ENCODE measurements at regions not wholly inside any gene's neighbourhood (a gene's known extent, or its start where the extent isn't known, plus 50 kb on each side); places are given as distances from the start of the nearest gene placed in this dataset.

DNA sequence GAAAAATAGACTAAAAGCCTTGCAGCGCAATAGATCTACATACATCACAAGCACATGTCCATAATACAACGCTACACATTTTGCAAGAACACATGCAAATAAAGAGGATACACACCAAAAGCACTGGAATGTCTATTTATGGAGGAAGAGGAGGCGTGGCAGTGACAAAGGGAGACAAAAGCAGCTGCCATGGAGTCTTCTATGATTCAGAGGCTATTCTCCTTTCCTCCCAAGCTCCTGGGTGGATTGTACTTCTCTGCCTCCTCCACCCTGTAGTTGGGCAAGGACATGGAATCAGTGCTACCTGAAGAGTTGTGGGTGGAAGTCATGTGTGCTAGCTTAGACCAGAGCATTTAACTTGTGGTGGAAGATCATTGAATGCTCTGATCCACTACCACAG, 57.9 kb upstream of the ABHD2 start:
- TF ChIP-seq POLR2A (IDR thresholded peaks at IDR 0.05) = no peak
- TF ChIP-seq, protein P1, sequence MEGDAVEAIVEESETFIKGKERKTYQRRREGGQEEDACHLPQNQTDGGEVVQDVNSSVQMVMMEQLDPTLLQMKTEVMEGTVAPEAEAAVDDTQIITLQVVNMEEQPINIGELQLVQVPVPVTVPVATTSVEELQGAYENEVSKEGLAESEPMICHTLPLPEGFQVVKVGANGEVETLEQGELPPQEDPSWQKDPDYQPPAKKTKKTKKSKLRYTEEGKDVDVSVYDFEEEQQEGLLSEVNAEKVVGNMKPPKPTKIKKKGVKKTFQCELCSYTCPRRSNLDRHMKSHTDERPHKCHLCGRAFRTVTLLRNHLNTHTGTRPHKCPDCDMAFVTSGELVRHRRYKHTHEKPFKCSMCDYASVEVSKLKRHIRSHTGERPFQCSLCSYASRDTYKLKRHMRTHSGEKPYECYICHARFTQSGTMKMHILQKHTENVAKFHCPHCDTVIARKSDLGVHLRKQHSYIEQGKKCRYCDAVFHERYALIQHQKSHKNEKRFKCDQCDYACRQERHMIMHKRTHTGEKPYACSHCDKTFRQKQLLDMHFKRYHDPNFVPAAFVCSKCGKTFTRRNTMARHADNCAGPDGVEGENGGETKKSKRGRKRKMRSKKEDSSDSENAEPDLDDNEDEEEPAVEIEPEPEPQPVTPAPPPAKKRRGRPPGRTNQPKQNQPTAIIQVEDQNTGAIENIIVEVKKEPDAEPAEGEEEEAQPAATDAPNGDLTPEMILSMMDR (IDR thresholded peaks at IDR 0.05) = no peak
